MM.1S (cell line): ENCODE measurements at regions not wholly inside any gene's neighbourhood (a gene's known extent, or its start where the extent isn't known, plus 50 kb on each side); places are given as distances from the start of the nearest gene placed in this dataset.

Experiments
- DNase-seq: peaks from one replicate; pipeline ENCODE4 v3.0.0-alpha.2; 2015
- H2AFZ ChIP-seq: fragments of 300-600 bp; sonication (generic); 2 replicates; pipeline ENCODE4 v1.6.0; 2016; ENCODE audit warnings: antibody characterized with exemption, low read length
- H3F3A ChIP-seq: fragments of 300-600 bp; sonication (generic); 2 replicates; pipeline ENCODE4 v1.6.1; 2016; ENCODE audit warnings: mild to moderate bottlenecking, antibody characterized with exemption, low read length, moderate library complexity, mixed read lengths; ENCODE audit not compliant: insufficient read depth
- H3K27ac ChIP-seq: fragments of 300-600 bp; sonication (generic); 2 replicates; pipeline ENCODE4 v1.5.1; 2016; ENCODE audit warnings: mild to moderate bottlenecking, low read length
- H3K27me3 ChIP-seq: fragments of 300-600 bp; sonication (generic); replicated peaks from 2 replicates; pipeline ENCODE4 v1.6.0; 2016; ENCODE audit warnings: low read length; ENCODE audit not compliant: insufficient read depth
- H3K36me3 ChIP-seq: fragments of 300-600 bp; sonication (generic); replicated peaks from 2 replicates; pipeline ENCODE4 v1.6.1; 2016; ENCODE audit warnings: mild to moderate bottlenecking, low read length, mixed read lengths; ENCODE audit not compliant: insufficient read depth
- H3K4me1 ChIP-seq: fragments of 300-600 bp; sonication (generic); 2 replicates; pipeline ENCODE4 v1.6.1; 2016; ENCODE audit warnings: low read length, mixed read lengths
- H3K4me2 ChIP-seq: fragments of 300-600 bp; sonication (generic); 2 replicates; pipeline ENCODE4 v1.6.0; 2016; ENCODE audit warnings: low read depth, low read length
- H3K4me3 ChIP-seq: fragments of 300-600 bp; sonication (generic); 2 replicates; pipeline ENCODE4 v1.5.1; 2016; ENCODE audit warnings: low read length, mixed read lengths
- H3K79me2 ChIP-seq: fragments of 300-600 bp; sonication (generic); 2 replicates; pipeline ENCODE4 v1.6.1; 2016; ENCODE audit warnings: mixed run types, low read length, mixed read lengths
- H3K9ac ChIP-seq: fragments of 300-600 bp; sonication (generic); 2 replicates; pipeline ENCODE4 v1.6.1; 2016; ENCODE audit warnings: low read length, mixed read lengths
- H3K9me2 ChIP-seq: fragments of 300-600 bp; sonication (generic); replicated peaks from 2 replicates; pipeline ENCODE4 v1.6.1; 2016; ENCODE audit warnings: mild to moderate bottlenecking, low read length, mixed read lengths; ENCODE audit not compliant: insufficient read depth
- H3K9me3 ChIP-seq: fragments of 300-600 bp; sonication (generic); replicated peaks from 2 replicates; pipeline ENCODE4 v1.6.1; 2016; ENCODE audit warnings: mild to moderate bottlenecking, low read length, mixed read lengths; ENCODE audit not compliant: insufficient read depth
- H4K20me1 ChIP-seq: fragments of 300-600 bp; sonication (generic); 2 replicates; pipeline ENCODE4 v1.6.1; 2016; ENCODE audit warnings: mild to moderate bottlenecking, low read length, moderate library complexity, mixed read lengths; ENCODE audit not compliant: insufficient read depth
- CTCF ChIP-seq: fragments of 300-600 bp; sonication (generic); IDR thresholded peaks from 2 replicates; pipeline ENCODE4 v1.5.1; 2016; ENCODE audit warnings: antibody characterized with exemption, low read length, mixed read lengths
- EZH2 ChIP-seq: fragments of 300-600 bp; sonication (generic); optimal IDR thresholded peaks from 2 replicates; pipeline ENCODE3; 2017; ENCODE audit warnings: low read depth, mild to moderate bottlenecking, antibody characterized with exemption, low read length, mixed read lengths
- EZH2phosphoT487 ChIP-seq: fragments of 300-600 bp; sonication (generic); IDR thresholded peaks from 2 replicates; pipeline ENCODE4 v1.6.1; 2018; ENCODE audit warnings: antibody characterized with exemption, low read length

- Histone ChIP-seq H3K36me3 (no peaks in the 10 kb centered on the region), H3F3A (no peaks in the 10 kb centered on the region)
- DNase-seq: no peak
These were observed 80.1 kb upstream of the ADRA1D start for GRCh38 chr20:4329232-4329631.

GRCh38 chr20:4328541-4328940, 79.5 kb upstream of the ADRA1D start:
- H3K9me3 ChIP-seq: no peaks in the 10 kb centered on the region

More at GRCh38 chr20:4329232-4329631, 80.1 kb upstream of the ADRA1D start:
- TF ChIP-seq EZH2phosphoT487: no peak
- no peak for TF ChIP-seq EZH2
- no peak for TF ChIP-seq CTCF
- H4K20me1 ChIP-seq: no peaks in the 10 kb centered on the region
- no peaks in the 10 kb centered on the region for H3K4me1 ChIP-seq
- no peaks in the 10 kb centered on the region for H3K79me2 ChIP-seq
- H3K9me3 ChIP-seq: no peaks in the 10 kb centered on the region
- no peaks in the 10 kb centered on the region for H3K27me3 ChIP-seq
- no peak overlapping the region for H3K9ac ChIP-seq
- H3K27ac ChIP-seq: no peak overlapping the region
- no peak overlapping the region for H3K4me3 ChIP-seq
- no peak overlapping the region for H2AFZ ChIP-seq
- no peaks in the 10 kb centered on the region for H3K9me2 ChIP-seq
- no peak overlapping the region for H3K4me2 ChIP-seq

GRCh38 chr20:4327956-4328355, 78.9 kb upstream of the ADRA1D start:
- H3K4me2 ChIP-seq: no peak overlapping the region
- H3K9me3 ChIP-seq: no peaks in the 10 kb centered on the region
- H2AFZ ChIP-seq: no peak overlapping the region
- no peaks in the 10 kb centered on the region for H3K79me2 ChIP-seq
- H3F3A ChIP-seq: no peaks in the 10 kb centered on the region
- no peaks in the 10 kb centered on the region for H3K4me1 ChIP-seq
- no peaks in the 10 kb centered on the region for H3K27me3 ChIP-seq
- H3K9me2 ChIP-seq: no peaks in the 10 kb centered on the region
- TF ChIP-seq EZH2 (no peak), EZH2phosphoT487 (no peak), CTCF (no peak)
- DNase-seq: no peak
- H4K20me1 ChIP-seq: no peaks in the 10 kb centered on the region
- no peaks in the 10 kb centered on the region for H3K36me3 ChIP-seq
- H3K9ac ChIP-seq: no peak overlapping the region
- H3K4me3 ChIP-seq: no peak overlapping the region
- no peak overlapping the region for H3K27ac ChIP-seq

More at GRCh38 chr20:4328541-4328940, 79.5 kb upstream of the ADRA1D start:
- no peak overlapping the region for H3K4me2 ChIP-seq
- H3K9me2 ChIP-seq: no peaks in the 10 kb centered on the region
- TF ChIP-seq EZH2 (no peak), EZH2phosphoT487 (no peak), CTCF (no peak)
- DNase-seq: no peak
- no peaks in the 10 kb centered on the region for H3K27me3 ChIP-seq
- H3K79me2 ChIP-seq: no peaks in the 10 kb centered on the region
- H3K27ac ChIP-seq: no peak overlapping the region
- no peaks in the 10 kb centered on the region for H3K36me3 ChIP-seq
- no peak overlapping the region for H3K4me3 ChIP-seq
- no peaks in the 10 kb centered on the region for H3K4me1 ChIP-seq
- no peak overlapping the region for H2AFZ ChIP-seq
- H3K9ac ChIP-seq: no peak overlapping the region
- H4K20me1 ChIP-seq: no peaks in the 10 kb centered on the region
- no peaks in the 10 kb centered on the region for H3F3A ChIP-seq
